ENCODE measurements at regions not wholly inside any gene's neighbourhood (a gene's known extent, or its start where the extent isn't known, plus 50 kb on each side); places are given as distances from the start of the nearest gene placed in this dataset.
"Not testable (repeated sequence)": the region's sequence is repeated elsewhere in the genome, so short reads cannot be mapped to it uniquely, and the experiment has no call there.

GRCh38 chr1:194001726-194002350 lies 815.4 kb upstream of the B3GALT2 start:
- TF ChIP-seq CTCF (IDR thresholded peaks at IDR 0.05 in 2 of 3, conservative IDR thresholded peaks at IDR 0.05 in 1 of 3; ENCODE audit: borderline replicate concordance in 1 of 3, insufficient read depth in 1 of 3, low read depth in 2 of 3, low read length in 2 of 3); POLR2A (IDR thresholded peaks at IDR 0.05; ENCODE audit: borderline replicate concordance, extremely low read depth, insufficient read depth, insufficient read length); POLR2AphosphoS5 (IDR thresholded peaks at IDR 0.05; ENCODE audit: low read depth, low read length); SP1 (IDR thresholded peaks at IDR 0.05; ENCODE audit: low read depth); SIN3A (IDR thresholded peaks at IDR 0.05; ENCODE audit: low read depth): not testable (repeated sequence)

All from HCT116 (cell line).